Astrocyte (in vitro differentiated cells and primary cell): ENCODE measurements at regions not wholly inside any gene's neighbourhood (a gene's known extent, or its start where the extent isn't known, plus 50 kb on each side); places are given as distances from the start of the nearest gene placed in this dataset.
"Not testable (repeated sequence)": the region's sequence is repeated elsewhere in the genome, so short reads cannot be mapped to it uniquely, and the experiment has no call there.

Experiments
- DNase-seq: peaks from one replicate; pipeline ENCODE4 v3.0.0-alpha.2; 2010; ENCODE audit warnings: low read depth
- FAIRE-seq: peaks from 2 replicates; lab custom pipeline; 2011; peaks lifted over from hg19 to GRCh38; lab: Jason Lieb, UNC
- H2AFZ ChIP-seq: 2 replicates; pipeline ENCODE4 v1.6.0; 2012; ENCODE audit warnings: low read depth, low read length, inconsistent platforms
- H3K27ac ChIP-seq: 2 replicates; pipeline ENCODE4 v1.5.1; 2011; ENCODE audit warnings: low read depth, low read length, inconsistent platforms
- H3K27me3 ChIP-seq: 2 replicates; pipeline ENCODE4 v1.6.0; 2011; ENCODE audit warnings: low read length, inconsistent platforms; ENCODE audit not compliant: insufficient read depth
- H3K36me3 ChIP-seq: 2 replicates; pipeline ENCODE4 v1.5.1; 2011; ENCODE audit warnings: low read length, inconsistent platforms; ENCODE audit not compliant: insufficient read depth
- H3K4me1 ChIP-seq: 2 replicates; pipeline ENCODE4 v1.5.1; 2011; ENCODE audit warnings: low read length, inconsistent platforms; ENCODE audit not compliant: insufficient read depth
- H3K4me2 ChIP-seq: 2 replicates; pipeline ENCODE4 v1.6.0; 2012; ENCODE audit warnings: low read length, inconsistent platforms
- H3K4me3 ChIP-seq: 2 replicates; pipeline ENCODE4 v1.5.1; 2011; ENCODE audit warnings: low read depth, mild to moderate bottlenecking, low read length, inconsistent platforms; ENCODE audit not compliant: insufficient read depth
- H3K79me2 ChIP-seq: 2 replicates; pipeline ENCODE4 v1.6.0; 2012; ENCODE audit warnings: mild to moderate bottlenecking, low read length, inconsistent platforms; ENCODE audit not compliant: insufficient read depth
- H3K9ac ChIP-seq: 2 replicates; pipeline ENCODE4 v1.6.0; 2012; ENCODE audit warnings: mild to moderate bottlenecking, low read length, inconsistent platforms
- H3K9me3 ChIP-seq: 2 replicates; pipeline ENCODE4 v1.5.1; 2012; ENCODE audit warnings: low read depth, mild to moderate bottlenecking, low read length, inconsistent platforms; ENCODE audit not compliant: insufficient read depth
- H4K20me1 ChIP-seq: 2 replicates; pipeline ENCODE4 v1.6.0; 2012; ENCODE audit warnings: low read length, inconsistent platforms; ENCODE audit not compliant: insufficient read depth
- H3K27ac Mint-ChIP-seq: one replicate; pipeline ENCODE4 v1.8.0; 2021; ENCODE audit warnings: mild to moderate bottlenecking, mixed read lengths; ENCODE audit not compliant: unreplicated experiment
- H3K27me3 Mint-ChIP-seq: one replicate; pipeline ENCODE4 v1.8.0; 2021; ENCODE audit warnings: low read depth, mixed read lengths; ENCODE audit not compliant: unreplicated experiment
- H3K36me3 Mint-ChIP-seq: one replicate; pipeline ENCODE4 v1.8.0; 2021; ENCODE audit warnings: low read depth, mixed read lengths; ENCODE audit not compliant: unreplicated experiment
- H3K4me1 Mint-ChIP-seq: one replicate; pipeline ENCODE4 v1.8.0; 2021; ENCODE audit warnings: low read depth, mixed read lengths; ENCODE audit not compliant: unreplicated experiment
- H3K4me3 Mint-ChIP-seq: one replicate; pipeline ENCODE4 v1.8.0; 2021; ENCODE audit warnings: mild to moderate bottlenecking, moderate library complexity, mixed read lengths; ENCODE audit not compliant: unreplicated experiment
- H3K9me3 Mint-ChIP-seq: one replicate; pipeline ENCODE4 v1.8.0; 2021; ENCODE audit warnings: mild to moderate bottlenecking, mixed read lengths; ENCODE audit not compliant: unreplicated experiment
- EZH2 ChIP-seq: IDR thresholded peaks from 2 replicates; pipeline ENCODE4 v1.6.1; 2012; ENCODE audit warnings: mild to moderate bottlenecking, low read length, inconsistent platforms; ENCODE audit not compliant: insufficient read depth
- TF ChIP-seq, protein P1 (sequence below): IDR thresholded peaks from 2 replicates; pipeline ENCODE4 v1.5.1; 2011; ENCODE audit warnings: low read depth, mild to moderate bottlenecking, inconsistent platforms, low read length, moderate library complexity; ENCODE audit not compliant: insufficient read depth

DNA sequence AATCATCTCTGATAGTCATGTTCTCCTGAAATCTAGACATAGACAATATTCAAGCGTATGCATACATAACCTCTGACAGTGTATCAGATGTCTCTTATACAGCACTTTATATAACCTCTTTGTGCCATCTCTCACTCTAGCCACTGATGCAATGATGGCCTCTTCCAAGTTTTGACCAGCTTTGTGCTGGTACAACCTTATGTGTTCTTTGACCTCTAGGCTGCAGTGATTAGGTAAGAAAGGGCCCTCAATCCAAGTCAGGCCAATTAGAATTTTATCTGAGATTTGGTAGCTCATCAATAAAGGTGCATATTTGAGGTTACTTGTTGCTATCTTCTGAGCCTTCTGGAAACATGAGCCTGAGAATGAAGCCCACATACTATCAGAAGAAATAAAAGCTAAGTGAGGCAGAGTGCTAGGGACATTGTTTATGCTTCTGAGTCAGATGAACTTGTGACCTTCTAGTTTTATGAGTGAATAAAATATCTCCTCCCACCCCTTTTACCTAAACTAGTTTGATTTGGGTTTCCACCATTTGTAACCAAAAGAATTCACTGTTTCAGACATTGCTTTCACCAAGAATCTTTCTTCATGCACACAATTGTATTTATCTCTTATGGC is 283.2 kb upstream of the SUCLG2 start:
- no peak overlapping the region for H3K9ac ChIP-seq
- FAIRE-seq (no peak), DNase-seq (no peak)
- no peak overlapping the region for H3K4me3 Mint-ChIP-seq
- H3K27ac ChIP-seq = no peak overlapping the region
- TF ChIP-seq EZH2 = no peak
- TF ChIP-seq, protein P1, sequence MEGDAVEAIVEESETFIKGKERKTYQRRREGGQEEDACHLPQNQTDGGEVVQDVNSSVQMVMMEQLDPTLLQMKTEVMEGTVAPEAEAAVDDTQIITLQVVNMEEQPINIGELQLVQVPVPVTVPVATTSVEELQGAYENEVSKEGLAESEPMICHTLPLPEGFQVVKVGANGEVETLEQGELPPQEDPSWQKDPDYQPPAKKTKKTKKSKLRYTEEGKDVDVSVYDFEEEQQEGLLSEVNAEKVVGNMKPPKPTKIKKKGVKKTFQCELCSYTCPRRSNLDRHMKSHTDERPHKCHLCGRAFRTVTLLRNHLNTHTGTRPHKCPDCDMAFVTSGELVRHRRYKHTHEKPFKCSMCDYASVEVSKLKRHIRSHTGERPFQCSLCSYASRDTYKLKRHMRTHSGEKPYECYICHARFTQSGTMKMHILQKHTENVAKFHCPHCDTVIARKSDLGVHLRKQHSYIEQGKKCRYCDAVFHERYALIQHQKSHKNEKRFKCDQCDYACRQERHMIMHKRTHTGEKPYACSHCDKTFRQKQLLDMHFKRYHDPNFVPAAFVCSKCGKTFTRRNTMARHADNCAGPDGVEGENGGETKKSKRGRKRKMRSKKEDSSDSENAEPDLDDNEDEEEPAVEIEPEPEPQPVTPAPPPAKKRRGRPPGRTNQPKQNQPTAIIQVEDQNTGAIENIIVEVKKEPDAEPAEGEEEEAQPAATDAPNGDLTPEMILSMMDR = no peak
- no peaks in the 10 kb centered on the region for H3K27me3 Mint-ChIP-seq
- no peak overlapping the region for H3K4me2 ChIP-seq
- no peak overlapping the region for H3K27ac Mint-ChIP-seq
- no peaks in the 10 kb centered on the region for H3K27me3 ChIP-seq
- H3K36me3 Mint-ChIP-seq = no peaks in the 10 kb centered on the region
- H3K4me1 ChIP-seq = no peaks in the 10 kb centered on the region
- no peaks in the 10 kb centered on the region for H3K36me3 ChIP-seq
- H3K4me1 Mint-ChIP-seq = no peaks in the 10 kb centered on the region
- H3K9me3 ChIP-seq = no peaks in the 10 kb centered on the region
- H3K9me3 Mint-ChIP-seq = no peaks in the 10 kb centered on the region
- H3K79me2 ChIP-seq = no peaks in the 10 kb centered on the region
- H2AFZ ChIP-seq = no peak overlapping the region
- no peaks in the 10 kb centered on the region for H4K20me1 ChIP-seq
- no peak overlapping the region for H3K4me3 ChIP-seq

GRCh38 chr3:67930394-67930793 is 276.0 kb upstream of the SUCLG2 start:
- not testable (repeated sequence) for H3K9me3 Mint-ChIP-seq, H4K20me1 ChIP-seq, H3K4me3 Mint-ChIP-seq, H3K36me3 Mint-ChIP-seq, H3K27ac Mint-ChIP-seq, H3K4me2 ChIP-seq, H3K4me1 Mint-ChIP-seq, FAIRE-seq, H3K9me3 ChIP-seq, H3K27ac ChIP-seq, DNase-seq, H3K36me3 ChIP-seq, H3K27me3 Mint-ChIP-seq, H2AFZ ChIP-seq, H3K9ac ChIP-seq, H3K4me3 ChIP-seq, H3K27me3 ChIP-seq, H3K79me2 ChIP-seq, H3K4me1 ChIP-seq

- no peak overlapping the region for H3K27ac ChIP-seq
- Mint-ChIP-seq H3K27ac (no peak overlapping the region), H3K27me3 (peaks cover 3% of the 10 kb centered on the region)
Observed at GRCh38 chr3:67923796-67924195, 269.4 kb upstream of the SUCLG2 start.

More at GRCh38 chr3:67923796-67924195, 269.4 kb upstream of the SUCLG2 start:
- Histone ChIP-seq H2AFZ (no peak overlapping the region), H3K27me3 (no peaks in the 10 kb centered on the region), H3K4me1 (no peaks in the 10 kb centered on the region), H3K36me3 (no peaks in the 10 kb centered on the region), H3K79me2 (no peaks in the 10 kb centered on the region), H3K9me3 (peaks cover 3% of the 10 kb centered on the region), H3K9ac (no peak overlapping the region), H3K4me3 (no peak overlapping the region), H3K4me2 (no peak overlapping the region), H4K20me1 (no peaks in the 10 kb centered on the region)
- DNase-seq (no peak), FAIRE-seq (no peak)
- no peak overlapping the region for H3K4me3 Mint-ChIP-seq
- H3K9me3 Mint-ChIP-seq = peaks cover 2% of the 10 kb centered on the region
- H3K4me1 Mint-ChIP-seq = no peaks in the 10 kb centered on the region
- H3K36me3 Mint-ChIP-seq = no peaks in the 10 kb centered on the region
- TF ChIP-seq, protein P1 = no peak
- TF ChIP-seq EZH2 = no peak
